Activated T-helper 1 cell treated with anti-CD3 and anti-CD28 coated beads, Interleukin-12 subunit alpha, Interleukin-12 subunit beta, Interleukin-2, Interleukin-4 antibody, amounts not matched to agents 30 ng/mL and 10 ng/mL and 1 ng/mL, durations not matched to agents 14 hours and 24 hours and 36 hours (primary cell): ENCODE measurements at regions not wholly inside any gene's neighbourhood (a gene's known extent, or its start where the extent isn't known, plus 50 kb on each side); places are given as distances from the start of the nearest gene placed in this dataset.

Experiments
- DNase-seq: peaks from one replicate; pipeline ENCODE4 v3.0.0; 2021; ENCODE audit warnings: low spot score
- H3K27ac Mint-ChIP-seq: one replicate; pipeline ENCODE4 v1.8.0; 2021; ENCODE audit warnings: mild to moderate bottlenecking, mixed read lengths
- H3K27me3 Mint-ChIP-seq: one replicate; pipeline ENCODE4 v1.8.0; 2022; ENCODE audit warnings: mild to moderate bottlenecking, moderate library complexity, mixed read lengths; ENCODE audit not compliant: insufficient read depth
- H3K36me3 Mint-ChIP-seq: one replicate; pipeline ENCODE4 v1.8.0; 2021; ENCODE audit warnings: low read depth, mixed read lengths
- H3K4me1 Mint-ChIP-seq: one replicate; pipeline ENCODE4 v1.8.0; 2021; ENCODE audit warnings: low read depth, mixed read lengths
- H3K4me3 Mint-ChIP-seq: one replicate; pipeline ENCODE4 v1.8.0; 2021; ENCODE audit warnings: mild to moderate bottlenecking, moderate library complexity, mixed read lengths
- H3K9me3 Mint-ChIP-seq: one replicate; pipeline ENCODE4 v1.8.0; 2021; ENCODE audit warnings: mixed read lengths
- intact Hi-C: fragments of 100-400 bp; cut with micrococcal nuclease; formaldehyde crosslinking; loops from one replicate; pipeline ENCODE4 v1.15.1; 2024

- Mint-ChIP-seq H3K27me3 (peaks cover 2% of the 10 kb centered on the region), H3K4me3 (no peak overlapping the region), H3K27ac (no peak overlapping the region), H3K36me3 (no peaks in the 10 kb centered on the region), H3K9me3 (no peaks in the 10 kb centered on the region), H3K4me1 (no peaks in the 10 kb centered on the region)
- peak; percentile 32 for DNase-seq
- intact Hi-C loops, result loop anchor here (1.0 to 5.0 kb wide), 5 partner anchors 63 to 238 kb away; partner anchors contain the start of gene ELOVL5
Measured at GRCh38 chr6:53410508-53411258, 61.9 kb upstream of the ELOVL5 start.

DNA sequence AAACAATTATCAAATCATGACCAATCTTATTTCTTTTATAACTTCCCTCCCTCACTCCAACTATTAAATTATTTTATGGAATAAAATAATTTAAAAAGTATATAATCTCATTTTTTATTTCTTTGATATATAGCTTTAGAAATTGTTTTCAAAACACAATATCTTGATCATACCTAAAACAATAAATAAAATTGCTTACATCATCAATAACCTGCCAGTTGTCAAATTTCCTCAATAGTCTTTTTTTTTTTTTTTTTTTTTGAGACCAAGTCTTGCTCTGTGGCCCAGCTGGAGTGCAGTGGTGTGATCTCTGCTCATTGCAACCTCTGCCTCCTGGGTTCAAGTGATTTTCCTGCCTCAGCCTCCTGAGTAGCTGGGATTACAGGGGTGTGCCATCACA lies 60.1 kb upstream of the ELOVL5 start:
- DNase-seq, result no peak
- Mint-ChIP-seq H3K4me1 (no peaks in the 10 kb centered on the region), H3K9me3 (no peaks in the 10 kb centered on the region), H3K27ac (no peak overlapping the region), H3K27me3 (peaks cover 2% of the 10 kb centered on the region), H3K36me3 (no peaks in the 10 kb centered on the region), H3K4me3 (no peak overlapping the region)
- intact Hi-C loops, result no loop called here

DNA sequence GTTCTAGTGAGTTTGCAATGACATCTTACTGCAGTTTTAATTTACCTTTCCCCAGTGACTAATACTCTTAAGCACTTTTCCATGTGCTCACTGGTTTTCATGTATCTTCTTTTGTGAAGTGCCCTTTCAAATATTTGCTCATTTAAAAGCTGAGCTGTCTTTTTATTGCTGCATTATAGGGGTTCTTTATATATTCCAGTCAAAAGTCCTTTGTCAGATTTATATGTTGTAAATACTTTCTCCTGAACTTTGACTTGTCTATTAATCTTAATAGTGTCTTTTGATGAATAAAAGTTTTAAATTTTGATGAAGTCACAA lies 50.2 kb upstream of the ELOVL5 start:
- Mint-ChIP-seq H3K27ac (no peak overlapping the region), H3K36me3 (no peaks in the 10 kb centered on the region), H3K9me3 (no peaks in the 10 kb centered on the region), H3K4me1 (no peaks in the 10 kb centered on the region), H3K4me3 (no peak overlapping the region), H3K27me3 (peaks cover 8% of the 10 kb centered on the region)
- no peak for DNase-seq
- intact Hi-C loops, result no loop called here

DNA sequence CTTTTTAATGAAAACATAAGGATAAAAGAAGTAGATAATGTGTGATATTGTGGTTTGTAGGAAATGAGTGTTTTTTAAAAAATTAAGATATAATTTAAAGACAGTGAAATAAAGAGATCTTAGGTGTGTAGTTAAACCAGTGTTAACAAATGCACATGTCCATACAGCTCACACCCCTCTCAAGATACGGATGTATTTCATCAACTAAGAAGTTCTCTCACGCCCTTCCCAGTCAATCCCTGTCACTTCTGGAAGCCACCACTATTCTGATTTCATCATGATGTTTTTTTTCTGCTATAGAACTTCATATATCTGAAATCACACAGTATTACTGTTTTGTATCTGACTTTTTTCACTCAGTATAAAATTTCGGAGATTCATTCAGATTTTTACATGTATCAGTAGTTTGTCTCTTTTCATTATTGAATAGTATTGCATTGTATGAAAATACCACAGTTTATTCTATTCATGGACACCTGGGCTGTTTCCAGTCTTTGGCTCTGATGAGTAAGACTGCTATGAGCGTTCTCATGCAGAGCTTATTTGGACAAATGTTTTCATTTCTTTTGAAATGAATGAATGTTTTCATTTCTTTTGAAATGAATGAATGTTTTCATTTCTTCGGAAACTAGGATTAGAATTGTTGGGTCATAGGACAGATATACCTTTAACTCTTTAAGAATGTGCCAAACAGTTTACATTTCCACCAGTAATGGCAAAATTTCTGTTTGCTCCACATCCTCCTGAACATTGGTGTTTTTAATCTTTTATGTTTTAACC lies 49.7 kb upstream of the ELOVL5 start:
- intact Hi-C loops, result no loop called here
- H3K36me3 Mint-ChIP-seq, result no peaks in the 10 kb centered on the region
- no peak for DNase-seq
- H3K9me3 Mint-ChIP-seq, result no peaks in the 10 kb centered on the region
- H3K27me3 Mint-ChIP-seq, result peaks cover 8% of the 10 kb centered on the region
- H3K27ac Mint-ChIP-seq, result no peak overlapping the region
- no peaks in the 10 kb centered on the region for H3K4me1 Mint-ChIP-seq
- no peak overlapping the region for H3K4me3 Mint-ChIP-seq
